VCaP (cell line): ENCODE measurements at regions not wholly inside any gene's neighbourhood (a gene's known extent, or its start where the extent isn't known, plus 50 kb on each side); places are given as distances from the start of the nearest gene placed in this dataset.
"Not testable (repeated sequence)": the region's sequence is repeated elsewhere in the genome, so short reads cannot be mapped to it uniquely, and the experiment has no call there.

Experiments used
- H3K27ac ChIP-seq: fragments of 450-650 bp; 2 replicates; pipeline ENCODE4 v1.5.1; 2017
- CTCF ChIP-seq: fragments of 450-650 bp; conservative IDR thresholded peaks from 2 replicates; pipeline ENCODE4 v1.5.1; 2017; ENCODE audit warnings: mild to moderate bottlenecking, moderate library complexity

GRCh38 chr9:73962792-73963191 is 534.3 kb upstream of the RORB start:
- no peak overlapping the region for H3K27ac ChIP-seq
- TF ChIP-seq CTCF, result no peak

GRCh38 chr9:73969936-73970335 is 527.2 kb upstream of the RORB start:
- TF ChIP-seq CTCF, result no peak
- H3K27ac ChIP-seq, result no peak overlapping the region

- not testable (repeated sequence) for H3K27ac ChIP-seq
These were observed 520.7 kb upstream of the RORB start for GRCh38 chr9:73976424-73976823.

- H3K27ac ChIP-seq, result no peak overlapping the region
- no peak for TF ChIP-seq CTCF
These were observed 517.3 kb upstream of the RORB start for GRCh38 chr9:73979894-73980264.

- no peak overlapping the region for H3K27ac ChIP-seq
- TF ChIP-seq CTCF, result no peak
These were observed 516.4 kb upstream of the RORB start for GRCh38 chr9:73980754-73981153.

GRCh38 chr9:73981405-73981804 is 515.7 kb upstream of the RORB start:
- TF ChIP-seq CTCF, result no peak
- H3K27ac ChIP-seq, result no peak overlapping the region

GRCh38 chr9:73995836-73996235 is 501.3 kb upstream of the RORB start:
- no peak overlapping the region for H3K27ac ChIP-seq
- TF ChIP-seq CTCF, result no peak

- no peak overlapping the region for H3K27ac ChIP-seq
- TF ChIP-seq CTCF, result no peak
These were observed 500.3 kb upstream of the RORB start for GRCh38 chr9:73996844-73997243.
